ENCODE measurements at regions not wholly inside any gene's neighbourhood (a gene's known extent, or its start where the extent isn't known, plus 50 kb on each side); places are given as distances from the start of the nearest gene placed in this dataset.

DNA sequence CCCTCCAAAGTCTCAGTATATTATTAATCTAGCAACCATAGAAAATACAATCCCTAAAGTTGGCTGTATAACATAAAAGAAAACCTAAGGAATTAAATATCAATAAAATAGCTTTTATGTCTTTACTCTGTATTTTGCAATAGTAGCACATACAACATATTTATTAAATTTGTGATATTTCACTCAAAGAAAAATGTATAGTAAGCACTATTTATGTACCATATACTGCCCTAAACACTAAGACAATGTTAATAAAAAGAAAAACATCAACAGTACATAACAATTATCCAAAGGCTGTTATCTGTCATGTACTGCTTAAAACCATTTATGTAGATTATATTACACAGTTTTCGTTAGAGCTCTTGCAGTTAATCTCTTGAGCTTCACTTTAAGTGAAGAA is 834.5 kb upstream of the INTU start:
- TF ChIP-seq CTCF (IDR thresholded peaks at IDR 0.05 in 2 of 3, conservative IDR thresholded peaks at IDR 0.05 in 1 of 3; ENCODE audit: control insufficient read depth in 2 of 3, extremely low read depth in 1 of 3, insufficient read depth in 1 of 3, low read depth in 3 of 3, low read length in 3 of 3) = no peak
- no peak for TF ChIP-seq GATAD2B (conservative IDR thresholded peaks at IDR 0.05; ENCODE audit: low read depth)
- TF ChIP-seq POLR2A (IDR thresholded peaks at IDR 0.05; ENCODE audit: low read depth, low read length) = no peak
- TF ChIP-seq, protein P1, sequence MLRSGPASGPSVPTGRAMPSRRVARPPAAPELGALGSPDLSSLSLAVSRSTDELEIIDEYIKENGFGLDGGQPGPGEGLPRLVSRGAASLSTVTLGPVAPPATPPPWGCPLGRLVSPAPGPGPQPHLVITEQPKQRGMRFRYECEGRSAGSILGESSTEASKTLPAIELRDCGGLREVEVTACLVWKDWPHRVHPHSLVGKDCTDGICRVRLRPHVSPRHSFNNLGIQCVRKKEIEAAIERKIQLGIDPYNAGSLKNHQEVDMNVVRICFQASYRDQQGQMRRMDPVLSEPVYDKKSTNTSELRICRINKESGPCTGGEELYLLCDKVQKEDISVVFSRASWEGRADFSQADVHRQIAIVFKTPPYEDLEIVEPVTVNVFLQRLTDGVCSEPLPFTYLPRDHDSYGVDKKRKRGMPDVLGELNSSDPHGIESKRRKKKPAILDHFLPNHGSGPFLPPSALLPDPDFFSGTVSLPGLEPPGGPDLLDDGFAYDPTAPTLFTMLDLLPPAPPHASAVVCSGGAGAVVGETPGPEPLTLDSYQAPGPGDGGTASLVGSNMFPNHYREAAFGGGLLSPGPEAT (IDR thresholded peaks at IDR 0.05; ENCODE audit: low read depth) = no peak
- TF ChIP-seq CBFB (IDR thresholded peaks at IDR 0.05; ENCODE audit: low read depth) = no peak
- no peak for TF ChIP-seq NBN (IDR thresholded peaks at IDR 0.05)
- TF ChIP-seq ESRRA (IDR thresholded peaks at IDR 0.05; ENCODE audit: low read length) = no peak
- no peak for TF ChIP-seq JUNB (IDR thresholded peaks at IDR 0.05)
